CD4-positive, CD25-positive, alpha-beta regulatory T cell (primary cell): ENCODE measurements at regions not wholly inside any gene's neighbourhood (a gene's known extent, or its start where the extent isn't known, plus 50 kb on each side); places are given as distances from the start of the nearest gene placed in this dataset.
"Not testable (repeated sequence)": the region's sequence is repeated elsewhere in the genome, so short reads cannot be mapped to it uniquely, and the experiment has no call there.

Source experiments
- ATAC-seq, 2 donors: fragments of 150-1000 bp; cut with Tn5 transposase; one replicate each; pipeline ENCODE4 v1.10.0; 2021; ENCODE audit warnings: low read depth in 2 of 2, moderate number of reproducible peaks in 2 of 2, moderate library complexity in 1 of 2
- DNase-seq, 3 donors: peaks; one replicate each; pipeline versions ENCODE4 v3.0.0 to v3.0.0-alpha.2; 2012 to 2022; ENCODE audit warnings: mixed read lengths in 1 of 3
- H3K27ac ChIP-seq: one replicate; pipeline ENCODE4 v1.7.0; 2013; ENCODE audit warnings: mild to moderate bottlenecking, low read length; ENCODE audit not compliant: insufficient read depth, poor library complexity, severe bottlenecking
- H3K27me3 ChIP-seq: one replicate; pipeline ENCODE4 v1.7.0; 2013; ENCODE audit warnings: low read length; ENCODE audit not compliant: control insufficient read depth, insufficient read depth
- H3K36me3 ChIP-seq: one replicate; pipeline ENCODE4 v1.7.0; 2013; ENCODE audit warnings: mild to moderate bottlenecking, low read length, moderate library complexity; ENCODE audit not compliant: control insufficient read depth, insufficient read depth
- H3K4me1 ChIP-seq: 2 replicates; pipeline ENCODE4 v1.7.0; 2013; ENCODE audit warnings: mild to moderate bottlenecking, low read length; ENCODE audit not compliant: insufficient read depth, control insufficient read depth, poor library complexity, severe bottlenecking
- H3K4me3 ChIP-seq: one replicate; pipeline ENCODE4 v1.7.0; 2013; ENCODE audit warnings: low read depth, mild to moderate bottlenecking, low read length, moderate library complexity
- H3K9me3 ChIP-seq, 2 experiments: 1 replicate in 1 of 2; 2 replicates in 1 of 2; pipeline ENCODE4 v1.7.0; 2013; ENCODE audit warnings: low read length in 2 of 2, mild to moderate bottlenecking in 1 of 2, moderate library complexity in 1 of 2; ENCODE audit not compliant: control insufficient read depth in 2 of 2
- H3K27ac Mint-ChIP-seq, 3 donors: one replicate each; pipeline ENCODE4 v1.8.0; 2020 to 2022; ENCODE audit warnings: mild to moderate bottlenecking in 3 of 3, mixed read lengths in 3 of 3, moderate library complexity in 2 of 3
- H3K27me3 Mint-ChIP-seq: one replicate; pipeline ENCODE4 v1.8.0; 2022; ENCODE audit warnings: mild to moderate bottlenecking, mixed read lengths
- H3K36me3 Mint-ChIP-seq: one replicate; pipeline ENCODE4 v1.8.0; 2020; ENCODE audit warnings: mixed read lengths
- H3K4me1 Mint-ChIP-seq, 4 donors: one replicate each; pipeline ENCODE4 v1.8.0; 2020 to 2022; ENCODE audit warnings: mixed read lengths in 4 of 4, mild to moderate bottlenecking in 1 of 4
- H3K4me3 Mint-ChIP-seq, 4 donors: one replicate each; pipeline ENCODE4 v1.8.0; 2020 to 2022; ENCODE audit warnings: mild to moderate bottlenecking in 4 of 4, mixed read lengths in 4 of 4, moderate library complexity in 3 of 4
- H3K9me3 Mint-ChIP-seq, 7 donors: one replicate each; pipeline ENCODE4 v1.8.0; 2020 to 2022; ENCODE audit warnings: mixed read lengths in 7 of 7, mild to moderate bottlenecking in 3 of 7, moderate library complexity in 2 of 7

DNA sequence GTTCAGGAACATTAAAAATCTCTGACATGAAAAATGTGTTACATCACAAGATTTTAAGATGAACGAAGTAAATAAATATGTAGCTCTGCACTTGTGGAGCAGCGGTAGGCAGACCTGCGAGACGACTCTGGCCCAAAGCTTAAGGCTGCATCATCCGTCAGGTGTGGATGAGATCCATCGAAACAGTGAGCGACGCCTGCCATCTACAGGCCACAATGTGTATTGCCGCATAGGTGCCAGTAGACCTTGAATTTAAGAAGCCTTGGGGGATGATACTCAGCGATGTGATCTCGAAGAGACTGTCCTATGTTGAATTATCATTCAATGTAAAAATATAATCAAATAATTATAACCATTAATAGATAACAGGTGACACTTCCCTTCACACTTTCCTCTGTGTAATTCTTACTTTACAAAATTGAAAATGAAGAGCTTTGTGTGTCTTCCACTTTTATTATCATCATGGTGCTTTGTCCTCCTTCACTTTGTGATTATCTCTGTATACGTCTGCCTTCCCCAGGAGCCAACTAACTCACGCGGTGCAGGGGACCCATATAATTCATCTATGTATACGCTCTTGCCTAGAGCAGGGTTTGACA is 851.0 kb downstream of the RAB28 start:
- H3K36me3 ChIP-seq, result no peaks in the 10 kb centered on the region
- H3K27me3 ChIP-seq, result no peaks in the 10 kb centered on the region
- H3K4me3 ChIP-seq, result no peak overlapping the region
- no peaks in the 10 kb centered on the region for H3K4me1 ChIP-seq
- DNase-seq (peak; percentile 25 to 75 (median 49)), ATAC-seq (peak; percentile 42 to 70)
- Mint-ChIP-seq H3K36me3 (no peaks in the 10 kb centered on the region), H3K4me1 (no peaks in the 10 kb centered on the region), H3K27ac (no peak overlapping the region), H3K4me3 (no peak overlapping the region), H3K27me3 (no peaks in the 10 kb centered on the region), H3K9me3 (peaks cover 0 to 7% (median 0%) of the 10 kb centered on the region in 7 donors)
- no peaks in the 10 kb centered on the region for H3K9me3 ChIP-seq
- no peak overlapping the region for H3K27ac ChIP-seq

DNA sequence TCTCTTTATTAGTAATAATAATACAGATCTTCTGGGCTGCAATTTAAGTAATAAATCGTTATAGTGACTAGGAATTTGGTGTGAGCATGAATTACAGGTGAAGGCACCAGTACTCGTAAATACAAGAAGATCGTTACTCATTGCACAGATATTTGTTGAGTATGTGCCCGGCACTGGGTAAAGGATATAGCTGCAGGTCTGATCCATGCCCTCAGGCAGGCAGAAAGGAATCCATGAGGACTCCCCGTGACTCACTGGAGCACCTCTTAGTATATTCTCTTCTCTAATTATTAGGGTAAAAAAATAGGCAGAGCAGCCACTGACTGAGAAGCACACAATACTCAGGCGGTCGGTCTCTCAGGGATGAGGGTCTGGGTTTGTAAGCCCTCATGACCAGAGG is 868.3 kb downstream of the RAB28 start:
- DNase-seq (no peak), ATAC-seq (no peak)
- no peaks in the 10 kb centered on the region for H3K9me3 ChIP-seq
- no peak overlapping the region for H3K4me3 ChIP-seq
- no peaks in the 10 kb centered on the region for H3K36me3 ChIP-seq
- Mint-ChIP-seq H3K9me3 (peaks cover 0 to 7% (median 0%) of the 10 kb centered on the region in 7 donors), H3K4me3 (no peak overlapping the region), H3K27ac (no peak overlapping the region), H3K36me3 (no peaks in the 10 kb centered on the region), H3K4me1 (no peaks in the 10 kb centered on the region), H3K27me3 (no peaks in the 10 kb centered on the region)
- H3K4me1 ChIP-seq, result no peaks in the 10 kb centered on the region
- no peak overlapping the region for H3K27ac ChIP-seq
- no peaks in the 10 kb centered on the region for H3K27me3 ChIP-seq

DNA sequence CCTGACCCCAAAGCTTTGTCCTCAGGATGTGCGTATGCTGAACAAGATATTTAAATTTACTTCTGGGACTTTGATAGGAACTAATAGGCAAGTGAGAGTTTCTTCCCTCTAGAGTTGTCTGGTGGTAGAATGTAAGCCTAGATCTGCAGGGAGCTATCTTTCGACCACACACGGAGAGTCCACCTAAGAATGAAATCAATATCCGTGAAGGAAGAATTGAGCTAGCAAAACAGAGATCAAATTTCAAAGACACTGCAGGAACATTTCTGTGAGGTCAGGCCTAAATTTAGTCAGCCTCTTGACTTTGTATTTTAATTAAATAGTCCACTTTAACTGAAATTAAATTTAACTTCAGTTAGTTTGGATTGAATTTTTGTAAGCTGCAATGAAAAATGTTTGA is 871.3 kb downstream of the RAB28 start:
- no peak for ATAC-seq
- no peaks in the 10 kb centered on the region for H3K4me1 Mint-ChIP-seq

DNA sequence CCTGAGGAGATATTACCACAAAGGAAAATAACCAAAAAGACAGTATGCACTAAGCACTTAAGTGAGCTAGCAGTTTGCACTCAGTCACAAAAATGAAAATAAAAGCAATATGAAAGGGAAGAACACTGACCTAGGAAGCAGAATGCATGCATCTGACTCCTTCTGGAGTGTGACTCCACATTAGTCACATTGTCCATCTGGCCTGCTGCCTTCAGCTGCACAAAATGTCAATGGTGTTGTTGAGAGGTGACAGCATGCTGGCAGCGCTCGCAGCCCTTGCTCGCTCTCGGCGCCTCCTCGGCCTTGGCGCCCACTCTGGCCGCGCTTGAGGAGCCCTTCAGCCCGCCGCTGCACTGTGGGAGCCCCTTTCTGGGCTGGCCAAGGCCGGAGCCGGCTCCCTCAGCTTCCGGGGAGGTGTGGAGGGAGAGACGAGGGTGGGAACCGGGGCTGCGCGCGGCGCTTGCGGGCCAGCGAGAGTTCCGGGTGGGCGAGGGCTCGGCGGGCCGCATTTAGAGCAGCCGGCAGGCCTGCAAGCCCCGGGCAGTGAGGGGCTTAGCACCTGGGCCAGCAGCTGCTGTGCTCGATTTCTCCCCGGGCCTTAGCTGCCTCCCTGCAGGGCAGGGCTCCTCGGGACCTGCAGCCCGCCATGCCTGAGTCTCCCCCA is 874.8 kb downstream of the RAB28 start:
- H3K4me3 Mint-ChIP-seq, H3K27me3 ChIP-seq, H3K9me3 Mint-ChIP-seq, H3K9me3 ChIP-seq, H3K27ac Mint-ChIP-seq, H3K4me3 ChIP-seq, DNase-seq, H3K36me3 ChIP-seq, H3K4me1 ChIP-seq, H3K4me1 Mint-ChIP-seq, H3K36me3 Mint-ChIP-seq, H3K27me3 Mint-ChIP-seq, H3K27ac ChIP-seq, ATAC-seq: not testable (repeated sequence)

More for the DNA sequence above, 871.3 kb downstream of the RAB28 start:
- H3K4me3 ChIP-seq, result no peak overlapping the region
- peaks cover 0 to 7% (median 0%) of the 10 kb centered on the region in 7 donors for H3K9me3 Mint-ChIP-seq
- no peaks in the 10 kb centered on the region for H3K4me1 ChIP-seq
- H3K27me3 Mint-ChIP-seq, result no peaks in the 10 kb centered on the region
- no peaks in the 10 kb centered on the region for H3K36me3 Mint-ChIP-seq
- no peaks in the 10 kb centered on the region for H3K27me3 ChIP-seq
- no peak overlapping the region for H3K27ac ChIP-seq
- no peaks in the 10 kb centered on the region for H3K9me3 ChIP-seq
- DNase-seq, result no peak
- H3K4me3 Mint-ChIP-seq, result no peak overlapping the region
- no peak overlapping the region for H3K27ac Mint-ChIP-seq
- H3K36me3 ChIP-seq, result no peaks in the 10 kb centered on the region

DNA sequence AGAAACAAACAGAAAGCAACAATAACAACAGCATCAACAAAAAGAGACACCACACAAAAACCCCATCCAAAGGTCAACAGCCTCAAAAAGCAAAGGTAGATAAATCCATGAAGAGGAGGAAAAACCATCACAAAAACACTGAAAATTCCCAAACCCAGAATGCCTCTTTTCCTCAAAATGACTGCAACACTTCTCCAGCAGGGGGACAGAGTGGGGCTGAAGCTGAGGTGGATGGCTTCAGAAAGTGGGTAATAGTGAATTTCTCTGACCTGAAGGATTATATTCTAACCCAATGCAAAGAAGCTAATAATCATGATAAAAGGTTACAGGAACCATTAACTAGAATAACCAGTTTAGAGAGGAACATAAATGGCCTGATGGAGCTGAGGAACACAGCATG is 888.2 kb downstream of the RAB28 start:
- Histone ChIP-seq H3K36me3 (no peaks in the 10 kb centered on the region), H3K27ac (no peak overlapping the region), H3K9me3 (no peaks in the 10 kb centered on the region), H3K27me3 (no peaks in the 10 kb centered on the region), H3K4me3 (no peak overlapping the region), H3K4me1 (no peaks in the 10 kb centered on the region)
- Mint-ChIP-seq H3K27ac (no peak overlapping the region), H3K9me3 (peaks cover 0 to 13% (median 5%) of the 10 kb centered on the region in 7 donors), H3K4me1 (no peaks in the 10 kb centered on the region), H3K4me3 (no peak overlapping the region), H3K36me3 (no peaks in the 10 kb centered on the region), H3K27me3 (no peaks in the 10 kb centered on the region)
- DNase-seq, result no peak
- no peak for ATAC-seq

DNA sequence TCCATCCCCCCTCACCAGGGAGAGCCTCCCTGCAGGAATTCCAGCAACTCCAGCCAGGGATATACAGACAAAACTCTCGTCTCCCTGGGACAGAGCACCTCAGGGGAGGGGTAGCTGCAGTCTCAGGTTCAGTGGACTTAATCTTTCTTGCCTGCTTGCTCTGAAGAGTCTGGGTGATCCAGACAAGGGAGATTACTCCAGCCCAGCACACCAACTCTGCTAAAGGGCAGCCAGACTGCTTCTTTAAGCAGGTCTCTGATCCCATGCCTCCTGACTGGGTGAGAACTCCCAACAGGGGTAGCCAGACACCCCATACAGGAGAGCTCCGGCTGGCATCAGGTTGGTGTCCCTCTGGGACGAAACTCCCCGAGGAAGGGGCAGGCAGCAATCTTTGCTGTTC is 888.7 kb downstream of the RAB28 start:
- H3K27ac ChIP-seq, result no peak overlapping the region
- H3K27me3 ChIP-seq, result no peaks in the 10 kb centered on the region
- H3K9me3 ChIP-seq, result no peaks in the 10 kb centered on the region
- no peaks in the 10 kb centered on the region for H3K36me3 ChIP-seq
- DNase-seq (no peak), ATAC-seq (no peak)
- no peak overlapping the region for H3K4me3 Mint-ChIP-seq
- H3K4me3 ChIP-seq, result no peak overlapping the region
- no peaks in the 10 kb centered on the region for H3K4me1 Mint-ChIP-seq
- no peaks in the 10 kb centered on the region for H3K27me3 Mint-ChIP-seq
- no peaks in the 10 kb centered on the region for H3K36me3 Mint-ChIP-seq
- no peak overlapping the region for H3K27ac Mint-ChIP-seq
- H3K9me3 Mint-ChIP-seq, result peaks cover 0 to 13% (median 5%) of the 10 kb centered on the region in 7 donors
- H3K4me1 ChIP-seq, result no peaks in the 10 kb centered on the region

DNA sequence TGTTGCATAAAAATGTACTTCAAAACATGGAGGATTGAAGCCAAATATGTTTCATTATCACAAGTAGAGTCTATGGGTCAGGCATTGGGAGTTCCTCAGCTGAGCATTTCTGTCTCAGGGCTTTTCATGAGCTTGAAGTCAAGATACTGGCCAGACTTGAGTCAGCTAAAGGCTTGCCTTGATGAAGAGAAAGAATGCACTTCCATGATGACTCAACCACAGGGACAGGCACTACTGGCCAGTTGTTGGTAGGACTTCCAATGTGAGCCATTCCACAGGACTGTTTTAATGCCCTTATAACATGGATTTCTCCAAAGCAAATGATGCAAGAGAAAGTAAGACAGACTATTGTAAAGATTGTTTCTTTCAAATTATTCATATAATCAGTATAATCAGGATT is 895.6 kb downstream of the RAB28 start:
- no peaks in the 10 kb centered on the region for H3K4me1 Mint-ChIP-seq
- no peaks in the 10 kb centered on the region for H3K36me3 ChIP-seq
- H3K36me3 Mint-ChIP-seq, result no peaks in the 10 kb centered on the region
- peaks cover 0 to 4% (median 2%) of the 10 kb centered on the region in 7 donors for H3K9me3 Mint-ChIP-seq
- H3K27me3 ChIP-seq, result no peaks in the 10 kb centered on the region
- H3K4me3 ChIP-seq, result no peak overlapping the region
- H3K27ac ChIP-seq, result no peak overlapping the region
- no peaks in the 10 kb centered on the region for H3K4me1 ChIP-seq
- no peak overlapping the region for H3K4me3 Mint-ChIP-seq
- H3K27me3 Mint-ChIP-seq, result no peaks in the 10 kb centered on the region
- DNase-seq, result no peak
- no peak for ATAC-seq
- no peaks in the 10 kb centered on the region for H3K9me3 ChIP-seq
- no peak overlapping the region for H3K27ac Mint-ChIP-seq
